Germinal center (tissue), 1 donor: ENCODE measurements at regions not wholly inside any gene's neighbourhood (a gene's known extent, or its start where the extent isn't known, plus 50 kb on each side); places are given as distances from the start of the nearest gene placed in this dataset.

Source experiments
- DNase-seq: peaks from one replicate; pipeline ENCODE4 v3.0.0; 2012; ENCODE audit warnings: mixed read lengths, low spot score

GRCh38 chr2:204428675-204429074 lies 116.6 kb upstream of the PARD3B start:
- no peak for DNase-seq

- DNase-seq = no peak
Measured at GRCh38 chr2:204431529-204431928, 113.7 kb upstream of the PARD3B start.

GRCh38 chr2:204432196-204432595 lies 113.1 kb upstream of the PARD3B start:
- no peak for DNase-seq

- no peak for DNase-seq
Measured at GRCh38 chr2:204434660-204435462, 110.4 kb upstream of the PARD3B start.

- no peak for DNase-seq
Measured at GRCh38 chr2:204436230-204436629, 109.0 kb upstream of the PARD3B start.

- DNase-seq = no peak
Measured at GRCh38 chr2:204437408-204437807, 107.9 kb upstream of the PARD3B start.

GRCh38 chr2:204437815-204438756 lies 107.2 kb upstream of the PARD3B start:
- no peak for DNase-seq

GRCh38 chr2:204441316-204441715 lies 104.0 kb upstream of the PARD3B start:
- no peak for DNase-seq

GRCh38 chr2:204445149-204445548 lies 100.1 kb upstream of the PARD3B start:
- no peak for DNase-seq

- DNase-seq = no peak
Measured at GRCh38 chr2:204447722-204448121, 97.6 kb upstream of the PARD3B start.

GRCh38 chr2:204449977-204450376 lies 95.3 kb upstream of the PARD3B start:
- DNase-seq = no peak

GRCh38 chr2:204451766-204452165 lies 93.5 kb upstream of the PARD3B start:
- no peak for DNase-seq

- DNase-seq = no peak
Measured at GRCh38 chr2:204452464-204453023, 92.7 kb upstream of the PARD3B start.

GRCh38 chr2:204453730-204454167 lies 91.5 kb upstream of the PARD3B start:
- no peak for DNase-seq

- no peak for DNase-seq
Measured at GRCh38 chr2:204454672-204455380, 90.4 kb upstream of the PARD3B start.

- no peak for DNase-seq
Measured at GRCh38 chr2:204468746-204469429, 76.4 kb upstream of the PARD3B start.

- no peak for DNase-seq
Measured at GRCh38 chr2:204470178-204470620, 75.1 kb upstream of the PARD3B start.

GRCh38 chr2:204470621-204471196 lies 74.6 kb upstream of the PARD3B start:
- no peak for DNase-seq

- no peak for DNase-seq
Measured at GRCh38 chr2:204472375-204472774, 72.9 kb upstream of the PARD3B start.

- no peak for DNase-seq
Measured at GRCh38 chr2:204473224-204473623, 72.1 kb upstream of the PARD3B start.

- no peak for DNase-seq
Measured at GRCh38 chr2:204475399-204475798, 69.9 kb upstream of the PARD3B start.
